AG04449 (cell line): ENCODE measurements at regions not wholly inside any gene's neighbourhood (a gene's known extent, or its start where the extent isn't known, plus 50 kb on each side); places are given as distances from the start of the nearest gene placed in this dataset.

Experiments used
- CTCF ChIA-PET: fragments of 350-600 bp; formaldehyde crosslinking; extraction: SDS; loops from one replicate; lab custom pipeline; 2021; ENCODE audit warnings: antibody characterized with exemption; lab: Yijun Ruan, JAX
- POLR2A ChIA-PET: fragments of 400-600, 350-600 bp; formaldehyde crosslinking; extraction: SDS; loops from one replicate; lab custom pipeline; 2020; ENCODE audit warnings: antibody characterized with exemption, inconsistent platforms; lab: Yijun Ruan, JAX
- DNase-seq: peaks from one replicate; pipeline ENCODE4 v3.0.0-alpha.2; 2010; ENCODE audit warnings: low read depth, low spot score
- H3K4me3 ChIP-seq: 2 replicates; pipeline ENCODE4 v1.5.1; 2011; ENCODE audit warnings: low read depth, mild to moderate bottlenecking, control low read depth, low read length
- TF ChIP-seq, protein P1 (sequence below): IDR thresholded peaks from one replicate; pipeline ENCODE4 v1.5.1; 2011; ENCODE audit warnings: mild to moderate bottlenecking, moderate library complexity, low read length, control low read depth, inconsistent platforms; ENCODE audit not compliant: insufficient read depth; ENCODE audit errors: missing control alignments

DNA sequence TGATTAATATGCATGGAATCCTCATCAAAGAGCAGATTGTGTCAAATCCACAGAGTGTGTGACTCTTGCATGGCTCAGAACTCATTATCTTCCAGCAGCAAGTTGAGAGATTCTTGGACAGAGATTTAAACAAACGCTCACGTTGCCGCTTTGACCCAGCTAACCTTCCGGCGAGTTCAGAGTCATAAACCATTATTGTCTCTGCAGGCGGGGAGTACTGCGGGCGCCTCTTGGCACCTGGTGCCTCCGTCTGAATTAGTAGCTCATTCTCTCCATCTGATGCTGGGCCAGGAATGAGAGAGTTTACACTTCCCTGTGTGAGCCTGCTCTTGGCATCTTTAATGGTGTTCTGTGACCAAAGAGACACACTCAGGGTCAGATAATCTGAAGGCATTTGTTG lies 138.6 kb upstream of the WSCD1 start:
- H3K4me3 ChIP-seq = no peak overlapping the region
- no peak for DNase-seq
- ChIA-PET POLR2A (no interaction called here), CTCF (no interaction called here)
- TF ChIP-seq, protein P1, sequence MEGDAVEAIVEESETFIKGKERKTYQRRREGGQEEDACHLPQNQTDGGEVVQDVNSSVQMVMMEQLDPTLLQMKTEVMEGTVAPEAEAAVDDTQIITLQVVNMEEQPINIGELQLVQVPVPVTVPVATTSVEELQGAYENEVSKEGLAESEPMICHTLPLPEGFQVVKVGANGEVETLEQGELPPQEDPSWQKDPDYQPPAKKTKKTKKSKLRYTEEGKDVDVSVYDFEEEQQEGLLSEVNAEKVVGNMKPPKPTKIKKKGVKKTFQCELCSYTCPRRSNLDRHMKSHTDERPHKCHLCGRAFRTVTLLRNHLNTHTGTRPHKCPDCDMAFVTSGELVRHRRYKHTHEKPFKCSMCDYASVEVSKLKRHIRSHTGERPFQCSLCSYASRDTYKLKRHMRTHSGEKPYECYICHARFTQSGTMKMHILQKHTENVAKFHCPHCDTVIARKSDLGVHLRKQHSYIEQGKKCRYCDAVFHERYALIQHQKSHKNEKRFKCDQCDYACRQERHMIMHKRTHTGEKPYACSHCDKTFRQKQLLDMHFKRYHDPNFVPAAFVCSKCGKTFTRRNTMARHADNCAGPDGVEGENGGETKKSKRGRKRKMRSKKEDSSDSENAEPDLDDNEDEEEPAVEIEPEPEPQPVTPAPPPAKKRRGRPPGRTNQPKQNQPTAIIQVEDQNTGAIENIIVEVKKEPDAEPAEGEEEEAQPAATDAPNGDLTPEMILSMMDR = no peak

DNA sequence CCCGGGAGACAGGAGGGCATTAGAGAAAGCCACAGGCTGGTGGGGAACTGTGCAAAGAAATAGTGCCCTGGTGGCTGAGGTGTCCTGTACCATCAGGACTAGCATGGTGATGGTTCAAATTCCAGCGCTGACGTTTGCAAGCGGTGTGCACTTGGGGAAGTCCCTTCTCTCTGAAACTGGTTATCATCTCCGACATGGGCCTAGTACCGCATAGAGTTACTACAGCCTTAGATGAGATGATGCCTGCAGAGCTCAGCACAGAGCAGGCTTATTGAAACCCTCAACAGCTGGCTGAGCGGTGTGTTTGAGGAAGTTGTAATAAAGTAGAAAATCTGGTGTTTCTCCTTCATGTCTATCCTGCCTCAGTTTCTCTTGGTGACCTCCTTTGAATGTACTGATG lies 136.7 kb upstream of the WSCD1 start:
- POLR2A ChIA-PET = no interaction called here
- CTCF ChIA-PET = no interaction called here
- TF ChIP-seq, protein P1 = no peak
- DNase-seq = no peak
- no peak overlapping the region for H3K4me3 ChIP-seq

DNA sequence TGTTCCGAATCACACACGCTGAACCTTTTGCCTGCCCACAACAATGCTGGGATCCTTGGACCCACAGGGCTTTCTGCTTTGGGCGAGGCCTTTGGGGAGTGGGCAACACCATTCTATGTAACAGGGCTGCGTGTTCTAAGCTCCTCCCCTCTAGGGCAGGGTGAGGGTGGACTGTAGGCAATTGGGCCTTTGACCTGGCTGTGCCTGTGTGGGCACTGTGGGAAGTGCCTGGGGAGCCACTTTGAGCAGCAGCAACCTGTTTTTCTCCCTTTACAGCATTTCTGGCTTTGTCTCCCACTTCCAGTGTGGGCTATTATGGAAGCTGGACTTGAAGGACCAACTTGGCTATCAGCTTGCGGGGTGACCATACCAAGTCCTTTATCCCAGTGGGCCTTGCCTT lies 128.9 kb upstream of the WSCD1 start:
- POLR2A ChIA-PET = no interaction called here
- no peak overlapping the region for H3K4me3 ChIP-seq
- CTCF ChIA-PET = interaction anchor here (1.5 kb wide), 1 partner anchor 349 kb away, joined by 5 read pairs; no protein-coding TSS in a partner anchor
- TF ChIP-seq, protein P1 = no peak
- no peak for DNase-seq

DNA sequence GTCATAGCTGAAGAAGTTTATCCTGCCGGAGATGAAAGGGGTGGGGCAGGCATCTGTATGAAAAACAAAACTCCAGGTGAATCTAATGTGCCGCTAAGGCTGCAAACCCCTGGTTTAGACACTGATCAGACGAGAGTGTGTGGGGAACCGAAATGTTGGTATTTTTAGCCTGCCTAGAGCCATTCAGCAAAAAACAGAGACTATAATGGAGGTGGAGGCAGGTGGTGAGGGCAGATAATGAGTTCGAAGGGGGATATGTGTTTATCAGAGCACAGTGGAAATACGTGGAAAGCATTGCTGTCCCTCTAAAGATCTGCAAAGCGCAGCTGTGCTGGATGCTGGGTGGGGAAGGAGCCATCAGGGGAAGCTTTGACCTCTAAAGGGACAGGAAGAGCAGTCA lies 127.5 kb upstream of the WSCD1 start:
- no peak for DNase-seq
- H3K4me3 ChIP-seq = no peak overlapping the region
- POLR2A ChIA-PET = no interaction called here
- CTCF ChIA-PET = no interaction called here
- TF ChIP-seq, protein P1 = no peak

DNA sequence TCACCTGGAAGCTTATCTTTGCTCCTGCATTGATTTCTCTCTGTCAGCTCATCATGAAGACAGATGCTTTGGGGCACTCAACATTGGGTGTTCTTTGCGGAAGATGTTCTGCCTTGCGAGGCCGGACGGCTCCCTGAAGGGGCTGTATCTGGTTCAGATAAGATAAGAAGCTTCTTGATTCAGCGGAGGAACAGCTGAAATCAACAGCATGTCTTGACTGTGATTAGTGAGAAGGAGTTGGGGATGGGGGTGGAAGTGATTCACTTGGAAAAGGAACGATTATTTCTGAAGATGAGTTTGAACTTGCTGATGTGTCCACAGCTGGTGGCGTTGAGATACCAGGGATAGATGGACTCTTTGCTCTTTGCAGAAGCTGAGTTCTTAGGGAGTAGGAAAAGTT lies 126.9 kb upstream of the WSCD1 start:
- DNase-seq = no peak
- TF ChIP-seq, protein P1 = no peak
- no peak overlapping the region for H3K4me3 ChIP-seq
- ChIA-PET POLR2A (no interaction called here), CTCF (no interaction called here)

DNA sequence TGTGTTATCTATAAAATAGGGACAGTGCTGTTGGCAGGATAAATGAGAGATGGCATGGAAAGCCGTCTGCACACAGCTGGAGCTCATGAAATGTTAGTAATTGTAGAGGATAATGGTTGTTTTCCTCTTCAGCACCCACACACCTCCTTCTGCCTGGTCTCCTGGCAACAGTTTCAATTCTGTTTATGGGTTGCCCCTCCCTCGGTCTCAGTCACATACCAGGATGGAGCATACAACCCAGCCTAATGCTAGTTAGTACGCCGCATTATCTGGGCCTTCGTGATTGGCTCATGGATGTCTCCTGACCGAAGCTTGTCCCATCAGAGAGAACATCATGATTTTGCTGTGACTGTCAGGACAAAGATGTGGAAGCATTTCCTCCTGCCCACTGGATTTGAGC lies 126.2 kb upstream of the WSCD1 start:
- no peak for DNase-seq
- TF ChIP-seq, protein P1 = no peak
- CTCF ChIA-PET = no interaction called here
- POLR2A ChIA-PET = no interaction called here
- no peak overlapping the region for H3K4me3 ChIP-seq
